ENCODE measurements at regions not wholly inside any gene's neighbourhood (a gene's known extent, or its start where the extent isn't known, plus 50 kb on each side); places are given as distances from the start of the nearest gene placed in this dataset.

- peaks cover 28% of the 10 kb centered on the region for H3K79me2 ChIP-seq (ENCODE audit: low read depth)
- intact Hi-C loops (cut with micrococcal nuclease; ENCODE audit: unreplicated experiment), result no loop called here
Measured at GRCh38 chr6:140871911-140872310, 1260.8 kb upstream of the GJE1 start.

GRCh38 chr6:140867336-140867735 lies 1265.4 kb upstream of the GJE1 start:
- intact Hi-C loops (cut with micrococcal nuclease; ENCODE audit: unreplicated experiment), result no loop called here
- Histone ChIP-seq H3K36me3 (ENCODE audit: low read depth) (no peaks in the 10 kb centered on the region), H3K9me2 (ENCODE audit: insufficient read depth) (no peaks in the 10 kb centered on the region), H3K4me1 (replicated peaks; ENCODE audit: insufficient read depth) (no peaks in the 10 kb centered on the region), H3K4me2 (no peak overlapping the region), H3K79me2 (ENCODE audit: low read depth) (peaks cover 33% of the 10 kb centered on the region), H4K20me1 (ENCODE audit: insufficient read depth) (no peaks in the 10 kb centered on the region), H3K27me3 (ENCODE audit: insufficient read depth, low read depth) (no peaks in the 10 kb centered on the region), H3K27ac (no peak overlapping the region), H3K4me3 (no peak overlapping the region), H2AFZ (no peak overlapping the region), H3K9me3 (ENCODE audit: insufficient read depth, low read depth) (peaks cover 4% of the 10 kb centered on the region; the same call in 1 of the 2 replicates), H3F3A (ENCODE audit: insufficient read depth, low read depth) (no peaks in the 10 kb centered on the region)
- ChIA-PET CTCF (no interaction called here), POLR2A (ENCODE audit: unreplicated experiment) (no interaction called here)
- TF ChIP-seq, protein P1, sequence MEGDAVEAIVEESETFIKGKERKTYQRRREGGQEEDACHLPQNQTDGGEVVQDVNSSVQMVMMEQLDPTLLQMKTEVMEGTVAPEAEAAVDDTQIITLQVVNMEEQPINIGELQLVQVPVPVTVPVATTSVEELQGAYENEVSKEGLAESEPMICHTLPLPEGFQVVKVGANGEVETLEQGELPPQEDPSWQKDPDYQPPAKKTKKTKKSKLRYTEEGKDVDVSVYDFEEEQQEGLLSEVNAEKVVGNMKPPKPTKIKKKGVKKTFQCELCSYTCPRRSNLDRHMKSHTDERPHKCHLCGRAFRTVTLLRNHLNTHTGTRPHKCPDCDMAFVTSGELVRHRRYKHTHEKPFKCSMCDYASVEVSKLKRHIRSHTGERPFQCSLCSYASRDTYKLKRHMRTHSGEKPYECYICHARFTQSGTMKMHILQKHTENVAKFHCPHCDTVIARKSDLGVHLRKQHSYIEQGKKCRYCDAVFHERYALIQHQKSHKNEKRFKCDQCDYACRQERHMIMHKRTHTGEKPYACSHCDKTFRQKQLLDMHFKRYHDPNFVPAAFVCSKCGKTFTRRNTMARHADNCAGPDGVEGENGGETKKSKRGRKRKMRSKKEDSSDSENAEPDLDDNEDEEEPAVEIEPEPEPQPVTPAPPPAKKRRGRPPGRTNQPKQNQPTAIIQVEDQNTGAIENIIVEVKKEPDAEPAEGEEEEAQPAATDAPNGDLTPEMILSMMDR (conservative IDR thresholded peaks at IDR 0.05), result no peak
- no peak for TF ChIP-seq EZH2 (IDR thresholded peaks at IDR 0.05; ENCODE audit: low read depth)
- DNase-seq, result no peak
- BruUV-seq (replicated peaks), result no TSS peak

More at GRCh38 chr6:140871911-140872310, 1260.8 kb upstream of the GJE1 start:
- H2AFZ ChIP-seq, result no peak overlapping the region
- no peak for DNase-seq
- POLR2A ChIA-PET (ENCODE audit: unreplicated experiment), result no interaction called here
- no peak overlapping the region for H3K4me3 ChIP-seq
- no peaks in the 10 kb centered on the region for H3K4me1 ChIP-seq (replicated peaks; ENCODE audit: insufficient read depth)
- no peaks in the 10 kb centered on the region for H3F3A ChIP-seq (ENCODE audit: insufficient read depth, low read depth)
- H3K36me3 ChIP-seq (ENCODE audit: low read depth), result no peaks in the 10 kb centered on the region
- no peaks in the 10 kb centered on the region; the same call in 1 of the 2 replicates for H3K9me3 ChIP-seq (ENCODE audit: insufficient read depth, low read depth)
- no peaks in the 10 kb centered on the region for H3K27me3 ChIP-seq (ENCODE audit: insufficient read depth, low read depth)
- no peak overlapping the region for H3K27ac ChIP-seq
- TF ChIP-seq, protein P1 (conservative IDR thresholded peaks at IDR 0.05), result no peak
- TF ChIP-seq EZH2 (IDR thresholded peaks at IDR 0.05; ENCODE audit: low read depth), result no peak
- no peaks in the 10 kb centered on the region for H4K20me1 ChIP-seq (ENCODE audit: insufficient read depth)
- no TSS peak for BruUV-seq (replicated peaks)
- H3K9me2 ChIP-seq (ENCODE audit: insufficient read depth), result no peaks in the 10 kb centered on the region
- no peak overlapping the region for H3K4me2 ChIP-seq
- CTCF ChIA-PET, result no interaction called here

GRCh38 chr6:140858381-140858971 lies 1274.2 kb upstream of the GJE1 start:
- H4K20me1 ChIP-seq (ENCODE audit: insufficient read depth), result no peaks in the 10 kb centered on the region
- no peak overlapping the region for H3K4me2 ChIP-seq
- no TSS peak for BruUV-seq (replicated peaks)
- ChIA-PET POLR2A (ENCODE audit: unreplicated experiment) (interaction anchor here (0.6 kb wide), 1 partner anchor 1314 kb away, joined by 4 read pairs; no protein-coding TSS in a partner anchor), CTCF (interaction anchor here (0.5 to 0.6 kb wide), 3 partner anchors 807 to 1617 kb away, joined by 3 to 6 read pairs (median 4); no protein-coding TSS in a partner anchor)
- H3K9me2 ChIP-seq (ENCODE audit: insufficient read depth), result no peaks in the 10 kb centered on the region
- intact Hi-C loops (cut with micrococcal nuclease; ENCODE audit: unreplicated experiment), result no loop called here
- no peak overlapping the region for H3K4me3 ChIP-seq
- DNase-seq, result peak in 1 of 2 experiments; percentile 7
- no peaks in the 10 kb centered on the region for H3K9me3 ChIP-seq (ENCODE audit: insufficient read depth, low read depth)
- no peaks in the 10 kb centered on the region; the same call in 1 of the 2 replicates for H3K4me1 ChIP-seq (replicated peaks; ENCODE audit: insufficient read depth)
- no peak for TF ChIP-seq EZH2 (IDR thresholded peaks at IDR 0.05; ENCODE audit: low read depth)
- TF ChIP-seq, protein P1 (conservative IDR thresholded peaks at IDR 0.05), result no peak
- peaks cover 5% of the 10 kb centered on the region; the same call in 1 of the 2 replicates for H3K36me3 ChIP-seq (ENCODE audit: low read depth)
- no peaks in the 10 kb centered on the region for H3K27me3 ChIP-seq (ENCODE audit: insufficient read depth, low read depth)
- H3F3A ChIP-seq (ENCODE audit: insufficient read depth, low read depth), result no peaks in the 10 kb centered on the region; the same call in 1 of the 2 replicates
- no peaks in the 10 kb centered on the region for H3K79me2 ChIP-seq (ENCODE audit: low read depth)
- H3K27ac ChIP-seq, result no peak overlapping the region
- H2AFZ ChIP-seq, result no peak overlapping the region

Measured in PC-9 (cell line).